ENCODE measurements at regions not wholly inside any gene's neighbourhood (a gene's known extent, or its start where the extent isn't known, plus 50 kb on each side); places are given as distances from the start of the nearest gene placed in this dataset.

DNA sequence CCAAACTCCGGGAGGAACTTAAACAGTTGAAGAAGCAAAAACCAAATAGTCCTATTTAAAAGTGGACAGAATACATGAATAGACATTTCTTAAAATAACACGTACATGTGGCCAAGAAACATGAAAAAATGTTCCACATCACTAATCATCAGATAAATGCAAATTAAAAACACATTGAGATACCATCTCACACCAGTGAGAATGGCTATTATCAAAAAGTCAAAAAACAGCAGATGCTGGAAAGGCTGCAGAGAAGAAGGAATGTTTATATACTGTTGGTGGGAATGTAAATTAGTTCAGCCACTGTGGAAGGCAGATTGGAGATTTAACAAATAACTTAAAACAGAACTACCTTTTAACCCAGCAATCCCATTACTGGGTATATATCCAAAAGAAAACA, 283.0 kb upstream of the IZUMO3 start (continued):
- TF ChIP-seq, protein P1, sequence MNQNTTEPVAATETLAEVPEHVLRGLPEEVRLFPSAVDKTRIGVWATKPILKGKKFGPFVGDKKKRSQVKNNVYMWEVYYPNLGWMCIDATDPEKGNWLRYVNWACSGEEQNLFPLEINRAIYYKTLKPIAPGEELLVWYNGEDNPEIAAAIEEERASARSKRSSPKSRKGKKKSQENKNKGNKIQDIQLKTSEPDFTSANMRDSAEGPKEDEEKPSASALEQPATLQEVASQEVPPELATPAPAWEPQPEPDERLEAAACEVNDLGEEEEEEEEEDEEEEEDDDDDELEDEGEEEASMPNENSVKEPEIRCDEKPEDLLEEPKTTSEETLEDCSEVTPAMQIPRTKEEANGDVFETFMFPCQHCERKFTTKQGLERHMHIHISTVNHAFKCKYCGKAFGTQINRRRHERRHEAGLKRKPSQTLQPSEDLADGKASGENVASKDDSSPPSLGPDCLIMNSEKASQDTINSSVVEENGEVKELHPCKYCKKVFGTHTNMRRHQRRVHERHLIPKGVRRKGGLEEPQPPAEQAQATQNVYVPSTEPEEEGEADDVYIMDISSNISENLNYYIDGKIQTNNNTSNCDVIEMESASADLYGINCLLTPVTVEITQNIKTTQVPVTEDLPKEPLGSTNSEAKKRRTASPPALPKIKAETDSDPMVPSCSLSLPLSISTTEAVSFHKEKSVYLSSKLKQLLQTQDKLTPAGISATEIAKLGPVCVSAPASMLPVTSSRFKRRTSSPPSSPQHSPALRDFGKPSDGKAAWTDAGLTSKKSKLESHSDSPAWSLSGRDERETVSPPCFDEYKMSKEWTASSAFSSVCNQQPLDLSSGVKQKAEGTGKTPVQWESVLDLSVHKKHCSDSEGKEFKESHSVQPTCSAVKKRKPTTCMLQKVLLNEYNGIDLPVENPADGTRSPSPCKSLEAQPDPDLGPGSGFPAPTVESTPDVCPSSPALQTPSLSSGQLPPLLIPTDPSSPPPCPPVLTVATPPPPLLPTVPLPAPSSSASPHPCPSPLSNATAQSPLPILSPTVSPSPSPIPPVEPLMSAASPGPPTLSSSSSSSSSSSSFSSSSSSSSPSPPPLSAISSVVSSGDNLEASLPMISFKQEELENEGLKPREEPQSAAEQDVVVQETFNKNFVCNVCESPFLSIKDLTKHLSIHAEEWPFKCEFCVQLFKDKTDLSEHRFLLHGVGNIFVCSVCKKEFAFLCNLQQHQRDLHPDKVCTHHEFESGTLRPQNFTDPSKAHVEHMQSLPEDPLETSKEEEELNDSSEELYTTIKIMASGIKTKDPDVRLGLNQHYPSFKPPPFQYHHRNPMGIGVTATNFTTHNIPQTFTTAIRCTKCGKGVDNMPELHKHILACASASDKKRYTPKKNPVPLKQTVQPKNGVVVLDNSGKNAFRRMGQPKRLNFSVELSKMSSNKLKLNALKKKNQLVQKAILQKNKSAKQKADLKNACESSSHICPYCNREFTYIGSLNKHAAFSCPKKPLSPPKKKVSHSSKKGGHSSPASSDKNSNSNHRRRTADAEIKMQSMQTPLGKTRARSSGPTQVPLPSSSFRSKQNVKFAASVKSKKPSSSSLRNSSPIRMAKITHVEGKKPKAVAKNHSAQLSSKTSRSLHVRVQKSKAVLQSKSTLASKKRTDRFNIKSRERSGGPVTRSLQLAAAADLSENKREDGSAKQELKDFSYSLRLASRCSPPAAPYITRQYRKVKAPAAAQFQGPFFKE (tag by site-specific recombination; IDR thresholded peaks at IDR 0.05; ENCODE audit: borderline replicate concordance), result no peak
- TF ChIP-seq, protein P2, sequence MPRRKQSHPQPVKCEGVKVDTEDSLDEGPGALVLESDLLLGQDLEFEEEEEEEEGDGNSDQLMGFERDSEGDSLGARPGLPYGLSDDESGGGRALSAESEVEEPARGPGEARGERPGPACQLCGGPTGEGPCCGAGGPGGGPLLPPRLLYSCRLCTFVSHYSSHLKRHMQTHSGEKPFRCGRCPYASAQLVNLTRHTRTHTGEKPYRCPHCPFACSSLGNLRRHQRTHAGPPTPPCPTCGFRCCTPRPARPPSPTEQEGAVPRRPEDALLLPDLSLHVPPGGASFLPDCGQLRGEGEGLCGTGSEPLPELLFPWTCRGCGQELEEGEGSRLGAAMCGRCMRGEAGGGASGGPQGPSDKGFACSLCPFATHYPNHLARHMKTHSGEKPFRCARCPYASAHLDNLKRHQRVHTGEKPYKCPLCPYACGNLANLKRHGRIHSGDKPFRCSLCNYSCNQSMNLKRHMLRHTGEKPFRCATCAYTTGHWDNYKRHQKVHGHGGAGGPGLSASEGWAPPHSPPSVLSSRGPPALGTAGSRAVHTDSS (tag by site-specific recombination; IDR thresholded peaks at IDR 0.05), result no peak
- TF ChIP-seq ZNF16 (tag by site-specific recombination; IDR thresholded peaks at IDR 0.05; ENCODE audit: low read depth), result no peak

DNA sequence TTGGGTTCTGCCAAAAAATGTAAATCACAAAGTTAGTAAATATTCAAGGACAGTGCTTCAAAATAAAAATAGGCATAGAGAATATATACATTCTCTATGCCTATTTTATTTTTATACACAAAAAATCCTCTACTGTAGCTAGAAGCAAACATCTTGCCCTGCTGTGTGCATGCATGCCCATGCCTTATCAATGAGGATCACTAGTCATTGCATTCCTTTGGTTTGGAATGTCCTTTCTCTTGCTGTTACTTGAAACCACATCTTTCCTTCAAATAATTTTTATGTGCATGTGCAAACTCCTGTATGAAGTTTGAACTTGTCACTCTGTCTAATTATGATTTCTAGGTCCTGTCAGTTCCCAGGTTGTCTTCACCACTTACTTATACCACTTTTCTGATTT, 278.9 kb upstream of the IZUMO3 start:
- no peak for TF ChIP-seq ZNF473 (tag by site-specific recombination; IDR thresholded peaks at IDR 0.05)
- TF ChIP-seq, protein P3, sequence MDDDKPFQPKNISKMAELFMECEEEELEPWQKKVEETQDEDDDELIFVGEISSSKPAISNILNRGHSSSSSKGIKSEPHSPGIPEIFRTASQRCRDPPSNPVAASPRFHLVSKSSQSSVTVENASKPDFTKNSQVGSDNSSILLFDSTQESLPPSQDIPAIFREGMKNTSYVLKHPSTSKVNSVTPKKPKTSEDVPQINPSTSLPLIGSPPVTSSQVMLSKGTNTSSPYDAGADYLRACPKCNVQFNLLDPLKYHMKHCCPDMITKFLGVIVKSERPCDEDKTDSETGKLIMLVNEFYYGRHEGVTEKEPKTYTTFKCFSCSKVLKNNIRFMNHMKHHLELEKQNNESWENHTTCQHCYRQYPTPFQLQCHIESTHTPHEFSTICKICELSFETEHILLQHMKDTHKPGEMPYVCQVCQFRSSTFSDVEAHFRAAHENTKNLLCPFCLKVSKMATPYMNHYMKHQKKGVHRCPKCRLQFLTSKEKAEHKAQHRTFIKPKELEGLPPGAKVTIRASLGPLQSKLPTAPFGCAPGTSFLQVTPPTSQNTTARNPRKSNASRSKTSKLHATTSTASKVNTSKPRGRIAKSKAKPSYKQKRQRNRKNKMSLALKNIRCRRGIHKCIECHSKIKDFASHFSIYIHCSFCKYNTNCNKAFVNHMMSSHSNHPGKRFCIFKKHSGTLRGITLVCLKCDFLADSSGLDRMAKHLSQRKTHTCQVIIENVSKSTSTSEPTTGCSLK (tag by site-specific recombination; IDR thresholded peaks at IDR 0.05), result no peak
- no peak for TF ChIP-seq OVOL3 (tag by site-specific recombination; IDR thresholded peaks at IDR 0.05)

DNA sequence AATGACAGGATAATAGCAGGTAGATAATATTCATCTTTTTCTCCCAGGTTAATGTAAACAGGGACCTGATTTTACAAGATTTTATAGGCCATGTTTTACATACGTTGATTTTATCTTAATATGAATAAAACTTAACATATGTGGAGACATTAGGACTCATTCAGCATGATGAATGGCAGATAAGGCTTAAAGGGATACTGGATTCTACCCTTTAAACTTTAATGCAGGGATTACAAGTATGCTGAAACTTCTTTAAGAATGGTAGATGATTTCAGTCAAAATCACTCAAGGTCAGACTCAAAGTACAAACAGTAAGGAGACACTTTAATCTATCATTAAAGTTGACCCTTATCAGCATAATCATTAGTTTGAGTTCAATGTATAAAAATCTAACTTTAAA, 274.5 kb upstream of the IZUMO3 start:
- Histone ChIP-seq H3K36me3 (ENCODE audit: control insufficient read depth in 2 of 2, insufficient read depth in 1 of 2, low read length in 2 of 2) (no peaks in the 10 kb centered on the region), H3K27ac (ENCODE audit: extremely low read depth, low read depth, low read length) (no peak overlapping the region), H3K4me3 (ENCODE audit: low read depth, low read length) (no peak overlapping the region), H3K9me3 (ENCODE audit: control insufficient read depth, insufficient read depth, low read depth, low read length) (no peaks in the 10 kb centered on the region), H3K4me1 (ENCODE audit: control insufficient read depth, insufficient read depth, low read length) (no peaks in the 10 kb centered on the region)
- no peak for TF ChIP-seq ZNF514 (tag by site-specific recombination; IDR thresholded peaks at IDR 0.05)
- no peak for TF ChIP-seq ZNF37A (tag by site-specific recombination; IDR thresholded peaks at IDR 0.05)
- no peak for TF ChIP-seq ZNF777 (tag by site-specific recombination; IDR thresholded peaks at IDR 0.05; ENCODE audit: borderline replicate concordance)
- no peak for TF ChIP-seq ZNF658 (tag by site-specific recombination; IDR thresholded peaks at IDR 0.05)
- TF ChIP-seq, protein P4, sequence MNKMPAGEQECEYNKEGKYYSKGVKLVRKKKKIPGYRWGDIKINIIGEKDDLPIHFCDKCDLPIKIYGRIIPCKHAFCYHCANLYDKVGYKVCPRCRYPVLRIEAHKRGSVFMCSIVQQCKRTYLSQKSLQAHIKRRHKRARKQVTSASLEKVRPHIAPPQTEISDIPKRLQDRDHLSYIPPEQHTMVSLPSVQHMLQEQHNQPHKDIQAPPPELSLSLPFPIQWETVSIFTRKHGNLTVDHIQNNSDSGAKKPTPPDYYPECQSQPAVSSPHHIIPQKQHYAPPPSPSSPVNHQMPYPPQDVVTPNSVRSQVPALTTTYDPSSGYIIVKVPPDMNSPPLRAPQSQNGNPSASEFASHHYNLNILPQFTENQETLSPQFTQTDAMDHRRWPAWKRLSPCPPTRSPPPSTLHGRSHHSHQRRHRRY (tag by site-specific recombination; IDR thresholded peaks at IDR 0.05), result no peak
- no peak for TF ChIP-seq BCL11B (tag by site-specific recombination; IDR thresholded peaks at IDR 0.05; ENCODE audit: low read depth)
- ChIA-PET CTCF (no interaction called here), POLR2A (no interaction called here)

More for the DNA sequence above, 278.9 kb upstream of the IZUMO3 start:
- Histone ChIP-seq H3K36me3 (ENCODE audit: control insufficient read depth in 2 of 2, insufficient read depth in 1 of 2, low read length in 2 of 2) (no peaks in the 10 kb centered on the region), H3K9me3 (ENCODE audit: control insufficient read depth, insufficient read depth, low read depth, low read length) (no peaks in the 10 kb centered on the region), H3K4me1 (ENCODE audit: control insufficient read depth, insufficient read depth, low read length) (no peaks in the 10 kb centered on the region), H3K4me3 (ENCODE audit: low read depth, low read length) (no peak overlapping the region), H3K27ac (ENCODE audit: extremely low read depth, low read depth, low read length) (no peak overlapping the region)
- POLR2A ChIA-PET, result no interaction called here
- CTCF ChIA-PET, result no interaction called here

Measured in HEK293 (cell line).